Neural cell (in vitro differentiated cells): ENCODE measurements at regions not wholly inside any gene's neighbourhood (a gene's known extent, or its start where the extent isn't known, plus 50 kb on each side); places are given as distances from the start of the nearest gene placed in this dataset.
"Not testable (repeated sequence)": the region's sequence is repeated elsewhere in the genome, so short reads cannot be mapped to it uniquely, and the experiment has no call there.

Experiments used
- H2AFZ ChIP-seq: fragments of 200-600, 300-800 bp; sonication (generic), shearing (Covaris generic); 2 replicates; pipeline ENCODE4 v1.6.0; 2014; ENCODE audit warnings: low read depth, mild to moderate bottlenecking, antibody characterized with exemption, low read length, moderate library complexity
- H3F3A ChIP-seq: fragments of 200-600 bp; shearing (Covaris generic); 2 replicates; pipeline ENCODE4 v1.6.1; 2016; ENCODE audit warnings: mild to moderate bottlenecking, moderate library complexity, mixed read lengths, antibody characterized with exemption, low read length; ENCODE audit not compliant: insufficient read depth, poor library complexity, severe bottlenecking
- H3K27ac ChIP-seq: fragments of 200-600, 300-800 bp; sonication (generic), shearing (Covaris generic); 2 replicates; pipeline ENCODE4 v1.5.1; 2014; ENCODE audit warnings: mild to moderate bottlenecking, low read length, moderate library complexity
- H3K27me3 ChIP-seq: fragments of 300-800, 200-600 bp; sonication (generic), shearing (Covaris generic); 2 replicates; pipeline ENCODE4 v1.6.0; 2014; ENCODE audit warnings: mild to moderate bottlenecking, low read depth, low read length, moderate library complexity; ENCODE audit not compliant: insufficient read depth
- H3K36me3 ChIP-seq: fragments of 300-800, 200-600 bp; sonication (generic), shearing (Covaris generic); 2 replicates; pipeline ENCODE4 v1.5.1; 2014; ENCODE audit warnings: mild to moderate bottlenecking, antibody characterized with exemption, low read length, moderate library complexity; ENCODE audit not compliant: insufficient read depth
- H3K4me2 ChIP-seq: fragments of 300-800, 200-600 bp; sonication (generic), shearing (Covaris generic); 2 replicates; pipeline ENCODE4 v1.6.0; 2014; ENCODE audit warnings: mild to moderate bottlenecking, low read length
- H3K4me3 ChIP-seq: fragments of 300-800, 200-600 bp; sonication (generic), shearing (Covaris generic); 2 replicates; pipeline ENCODE4 v1.5.1; 2014; ENCODE audit warnings: mild to moderate bottlenecking, low read length, moderate library complexity
- H3K79me2 ChIP-seq: fragments of 200-600 bp; shearing (Covaris generic); replicated peaks from 2 replicates; pipeline ENCODE4 v1.6.0; 2014; ENCODE audit warnings: mild to moderate bottlenecking, low read length, moderate library complexity; ENCODE audit not compliant: insufficient read depth
- H3K9ac ChIP-seq: fragments of 300-800, 200-600 bp; sonication (generic), shearing (Covaris generic); 2 replicates; pipeline ENCODE4 v1.6.1; 2016; ENCODE audit warnings: mild to moderate bottlenecking, low read length, mixed read lengths
- H3K9me2 ChIP-seq: fragments of 200-600 bp; shearing (Covaris generic); 2 replicates; pipeline ENCODE4 v1.6.1; 2016; ENCODE audit warnings: mild to moderate bottlenecking, low read length, mixed read lengths; ENCODE audit not compliant: insufficient read depth
- H3K9me3 ChIP-seq: fragments of 200-600, 300-800 bp; sonication (generic), shearing (Covaris generic); 2 replicates; pipeline ENCODE4 v1.6.1; 2016; ENCODE audit warnings: mild to moderate bottlenecking, mixed run types, low read length, moderate library complexity, mixed read lengths
- H4K20me1 ChIP-seq: fragments of 200-600 bp; shearing (Covaris generic); 2 replicates; pipeline ENCODE4 v1.6.1; 2016; ENCODE audit warnings: mild to moderate bottlenecking, mixed run types; ENCODE audit not compliant: insufficient read depth
- CTCF ChIP-seq: fragments of 450-650 bp; IDR thresholded peaks from 2 replicates; pipeline ENCODE4 v1.5.1; 2014; ENCODE audit warnings: antibody characterized with exemption, mild to moderate bottlenecking, moderate library complexity; ENCODE audit not compliant: poor library complexity, severe bottlenecking
- EP300 ChIP-seq: fragments of 450-650 bp; conservative IDR thresholded peaks from 2 replicates; pipeline ENCODE4 v1.6.1; 2014; ENCODE audit warnings: antibody characterized with exemption, mild to moderate bottlenecking, moderate library complexity; ENCODE audit not compliant: poor library complexity, severe bottlenecking
- EZH2 ChIP-seq: fragments of 200-600, 300-800 bp; shearing (Covaris generic), sonication (generic); IDR thresholded peaks from 2 replicates; pipeline ENCODE4 v1.6.1; 2014; ENCODE audit warnings: antibody characterized with exemption, low read length, borderline replicate concordance, mild to moderate bottlenecking; ENCODE audit not compliant: insufficient read depth, poor library complexity, severe bottlenecking
- MXI1 ChIP-seq: fragments of 450-650 bp; conservative IDR thresholded peaks from 2 replicates; pipeline ENCODE4 v1.6.1; 2014; ENCODE audit warnings: antibody characterized with exemption, mild to moderate bottlenecking; ENCODE audit not compliant: poor library complexity, severe bottlenecking
- POLR2AphosphoS5 ChIP-seq: IDR thresholded peaks from 2 replicates; pipeline ENCODE4 v1.6.1; 2012
- RAD21 ChIP-seq: fragments of 450-650 bp; conservative IDR thresholded peaks from 2 replicates; pipeline ENCODE4 v1.6.1; 2014; ENCODE audit warnings: antibody characterized with exemption, mild to moderate bottlenecking, moderate library complexity
- REST ChIP-seq: IDR thresholded peaks from 2 replicates; pipeline ENCODE4 v1.6.1; 2012; ENCODE audit warnings: borderline replicate concordance
- SMC3 ChIP-seq: fragments of 450-650 bp; conservative IDR thresholded peaks from 2 replicates; pipeline ENCODE4 v1.6.1; 2014; ENCODE audit warnings: antibody characterized with exemption, mild to moderate bottlenecking, moderate library complexity; ENCODE audit not compliant: poor library complexity
- TAF1 ChIP-seq: IDR thresholded peaks from 2 replicates; pipeline ENCODE4 v1.6.1; 2012; ENCODE audit warnings: low read depth

- TF ChIP-seq REST (no peak), EZH2 (no peak), EP300 (no peak), RAD21 (no peak), TAF1 (no peak), POLR2AphosphoS5 (no peak), SMC3 (no peak), CTCF (no peak), MXI1 (no peak)
- Histone ChIP-seq H3K4me3 (no peak overlapping the region), H3K36me3 (no peaks in the 10 kb centered on the region), H4K20me1 (no peaks in the 10 kb centered on the region), H3K79me2 (no peaks in the 10 kb centered on the region), H3K27me3 (no peaks in the 10 kb centered on the region), H2AFZ (no peak overlapping the region), H3K27ac (no peak overlapping the region), H3K9me3 (no peaks in the 10 kb centered on the region), H3K9me2 (no peaks in the 10 kb centered on the region), H3F3A (no peaks in the 10 kb centered on the region), H3K9ac (no peak overlapping the region), H3K4me2 (no peak overlapping the region)
These were observed 110.8 kb upstream of the SALL1 start for GRCh38 chr16:51261919-51262318.

- H3K27ac ChIP-seq, result no peak overlapping the region
- H4K20me1 ChIP-seq, result no peaks in the 10 kb centered on the region
- TF ChIP-seq RAD21, result no peak
- TF ChIP-seq SMC3, result no peak
- TF ChIP-seq MXI1, result no peak
- TF ChIP-seq EZH2, result no peak
- no peak for TF ChIP-seq REST
- TF ChIP-seq TAF1, result no peak
- TF ChIP-seq CTCF, result no peak
- no peak for TF ChIP-seq POLR2AphosphoS5
- no peak for TF ChIP-seq EP300
- H3K36me3 ChIP-seq, result no peaks in the 10 kb centered on the region
- no peak overlapping the region for H2AFZ ChIP-seq
- no peaks in the 10 kb centered on the region for H3K9me3 ChIP-seq
- H3K4me2 ChIP-seq, result no peak overlapping the region
- no peaks in the 10 kb centered on the region for H3K79me2 ChIP-seq
- H3K27me3 ChIP-seq, result no peaks in the 10 kb centered on the region
- no peaks in the 10 kb centered on the region for H3K9me2 ChIP-seq
- no peak overlapping the region for H3K9ac ChIP-seq
- no peak overlapping the region for H3K4me3 ChIP-seq
- H3F3A ChIP-seq, result no peaks in the 10 kb centered on the region
These were observed 104.4 kb upstream of the SALL1 start for GRCh38 chr16:51255349-51255972.

GRCh38 chr16:51254390-51254789, 103.3 kb upstream of the SALL1 start:
- not testable (repeated sequence) for H3K9me2 ChIP-seq, H2AFZ ChIP-seq, H3K9ac ChIP-seq, H4K20me1 ChIP-seq, H3K4me3 ChIP-seq, H3K27ac ChIP-seq, H3F3A ChIP-seq, H3K36me3 ChIP-seq, H3K27me3 ChIP-seq, H3K79me2 ChIP-seq, H3K4me2 ChIP-seq, H3K9me3 ChIP-seq
